Central memory CD8-positive, alpha-beta T cell (primary cell): ENCODE measurements at regions not wholly inside any gene's neighbourhood (a gene's known extent, or its start where the extent isn't known, plus 50 kb on each side); places are given as distances from the start of the nearest gene placed in this dataset.
A peak's percentile ranks its signal among the peaks of the same experiment; 100 is the strongest.
"Not testable (repeated sequence)": the region's sequence is repeated elsewhere in the genome, so short reads cannot be mapped to it uniquely, and the experiment has no call there.

Source experiments
- ATAC-seq: fragments of 150-1000 bp; cut with Tn5 transposase; replicated peaks from 2 replicates; pipeline ENCODE4 v1.10.0; 2022; ENCODE audit warnings: mild to moderate bottlenecking, moderate FRiP score, moderate number of reproducible peaks; ENCODE audit not compliant: poor library complexity, severe bottlenecking; ENCODE audit errors: extremely low read depth
- DNase-seq, 2 donors: peaks; one replicate each; pipeline ENCODE4 v3.0.0; 2021; ENCODE audit warnings: low spot score in 2 of 2
- H3K27ac Mint-ChIP-seq: one replicate; pipeline ENCODE4 v1.8.0; 2022; ENCODE audit warnings: low read depth, mild to moderate bottlenecking, moderate library complexity, mixed read lengths
- H3K27me3 Mint-ChIP-seq: one replicate; pipeline ENCODE4 v1.8.0; 2022; ENCODE audit warnings: mixed read lengths
- H3K36me3 Mint-ChIP-seq: one replicate; pipeline ENCODE4 v1.8.0; 2022; ENCODE audit warnings: mild to moderate bottlenecking, moderate library complexity, mixed read lengths; ENCODE audit not compliant: insufficient read depth
- H3K4me1 Mint-ChIP-seq: one replicate; pipeline ENCODE4 v1.8.0; 2022; ENCODE audit warnings: mixed read lengths
- H3K4me3 Mint-ChIP-seq: one replicate; pipeline ENCODE4 v1.8.0; 2022; ENCODE audit warnings: mild to moderate bottlenecking, moderate library complexity, mixed read lengths
- H3K9me3 Mint-ChIP-seq: one replicate; pipeline ENCODE4 v1.8.0; 2022; ENCODE audit warnings: mixed read lengths

DNA sequence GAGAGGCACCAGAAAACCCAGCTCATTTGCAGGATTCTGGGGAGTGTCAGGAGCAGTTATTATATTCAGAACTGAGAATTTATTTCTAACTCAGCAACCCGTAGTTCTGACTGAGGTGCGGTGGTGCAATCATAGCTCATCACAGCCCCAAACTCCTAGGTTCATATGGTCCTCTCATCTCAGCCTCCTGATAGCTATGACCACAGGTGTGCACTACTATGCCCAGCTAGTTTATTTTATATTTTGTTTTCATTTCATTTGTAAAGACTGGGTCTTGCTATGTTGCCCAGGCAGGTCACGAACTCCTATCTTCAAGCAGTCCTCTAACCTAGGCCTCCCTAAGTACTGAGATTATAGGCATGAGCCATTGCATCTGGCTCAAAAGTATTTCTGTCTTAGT, 4819.8 kb upstream of the OR11H1 start:
- not testable (repeated sequence) for H3K4me3 Mint-ChIP-seq, H3K4me1 Mint-ChIP-seq, H3K27ac Mint-ChIP-seq

DNA sequence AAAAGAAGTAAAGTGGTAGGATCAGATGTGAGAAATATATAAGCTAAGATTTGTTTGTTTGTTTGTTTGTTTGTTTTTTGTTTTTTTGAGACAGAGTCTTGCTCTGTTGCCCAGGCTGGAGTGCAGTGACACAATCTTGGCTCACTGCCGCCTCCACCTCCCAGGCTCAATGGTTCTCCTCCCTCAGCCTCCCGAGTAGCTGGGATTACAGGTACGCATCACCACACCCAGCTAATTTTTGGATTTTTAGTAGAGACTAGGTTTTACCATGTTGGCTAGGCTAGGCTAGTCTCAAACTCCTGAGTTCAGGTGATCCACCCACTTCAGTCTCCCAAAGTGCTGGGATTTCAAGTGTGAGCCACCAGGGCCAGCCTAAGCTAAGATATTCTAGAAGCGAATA, 4817.1 kb upstream of the OR11H1 start:
- not testable (repeated sequence) for ATAC-seq
- peaks cover 21% of the 10 kb centered on the region for H3K9me3 Mint-ChIP-seq

More for the DNA sequence above, 4819.8 kb upstream of the OR11H1 start:
- not testable (repeated sequence) for H3K27me3 Mint-ChIP-seq, ATAC-seq, DNase-seq, H3K36me3 Mint-ChIP-seq
- H3K9me3 Mint-ChIP-seq: peaks cover 10% of the 10 kb centered on the region

DNA sequence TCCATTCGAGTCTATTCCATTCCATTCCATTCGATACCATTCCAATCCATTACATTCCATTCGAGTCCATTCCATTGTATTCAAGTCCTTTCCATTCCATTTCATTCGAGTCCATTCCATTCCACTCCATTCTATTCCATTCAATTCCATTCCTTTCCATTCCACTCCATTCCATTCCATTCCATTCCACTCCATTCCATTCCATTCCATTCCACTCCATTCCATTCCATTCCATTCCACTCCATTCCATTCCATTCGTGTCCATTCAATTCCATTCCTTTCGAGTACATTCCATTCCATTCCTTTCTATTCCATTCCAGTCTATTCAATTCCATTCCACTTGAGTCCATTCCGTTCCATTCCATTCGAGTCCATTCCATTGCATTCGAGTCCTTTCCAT, 4805.2 kb upstream of the OR11H1 start:
- not testable (repeated sequence) for ATAC-seq, H3K27me3 Mint-ChIP-seq, DNase-seq, H3K27ac Mint-ChIP-seq, H3K4me3 Mint-ChIP-seq, H3K36me3 Mint-ChIP-seq, H3K4me1 Mint-ChIP-seq
- H3K9me3 Mint-ChIP-seq: peaks cover 76% of the 10 kb centered on the region

More for the DNA sequence above, 4817.1 kb upstream of the OR11H1 start:
- not testable (repeated sequence) for H3K4me1 Mint-ChIP-seq, DNase-seq, H3K27me3 Mint-ChIP-seq, H3K36me3 Mint-ChIP-seq, H3K27ac Mint-ChIP-seq, H3K4me3 Mint-ChIP-seq

DNA sequence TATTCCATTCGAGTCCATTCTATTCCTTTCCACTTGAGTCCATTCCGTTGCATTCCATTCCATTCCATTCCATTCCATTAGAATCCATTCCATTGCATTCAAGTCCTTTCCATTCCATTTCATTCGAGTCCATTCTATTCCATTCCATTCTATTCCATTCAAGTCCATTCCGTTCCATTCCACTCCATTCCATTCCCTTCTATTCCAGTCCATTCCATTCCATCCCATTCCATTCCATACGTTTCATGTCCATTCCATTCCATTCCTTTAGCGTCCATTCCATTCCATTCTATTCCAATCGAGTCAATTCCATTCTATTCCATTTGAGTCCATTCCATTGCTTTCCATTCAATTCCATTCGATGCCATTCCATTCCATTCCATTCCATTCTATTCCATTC, 4804.0 kb upstream of the OR11H1 start:
- DNase-seq, H3K27me3 Mint-ChIP-seq, ATAC-seq, H3K4me3 Mint-ChIP-seq, H3K27ac Mint-ChIP-seq, H3K4me1 Mint-ChIP-seq, H3K36me3 Mint-ChIP-seq: not testable (repeated sequence)
- peaks cover 78% of the 10 kb centered on the region for H3K9me3 Mint-ChIP-seq

DNA sequence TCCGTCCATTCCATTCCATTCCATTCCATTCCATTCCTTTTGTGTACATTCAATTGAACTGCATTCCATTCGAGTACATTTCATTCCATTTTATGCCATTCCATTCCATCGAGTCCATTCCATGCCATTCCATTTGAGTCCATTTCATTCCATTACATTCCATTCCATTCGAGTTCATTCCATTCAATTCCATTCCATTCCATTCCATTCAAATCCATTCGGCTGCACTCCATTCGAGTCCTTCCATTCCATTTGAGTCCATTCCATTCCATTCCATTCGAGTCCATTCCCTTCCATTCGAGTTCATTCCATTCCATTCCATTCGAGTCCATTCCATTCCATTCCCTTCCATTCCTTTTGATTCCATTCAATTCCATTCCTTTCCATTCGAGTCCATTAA, 4800.6 kb upstream of the OR11H1 start:
- peak; percentile 42 for ATAC-seq
- Mint-ChIP-seq H3K27ac (no peak overlapping the region), H3K27me3 (no peaks in the 10 kb centered on the region), H3K4me1 (no peaks in the 10 kb centered on the region), H3K4me3 (no peak overlapping the region), H3K9me3 (peaks cover 66% of the 10 kb centered on the region), H3K36me3 (peaks cover 1% of the 10 kb centered on the region)
- no peak for DNase-seq

DNA sequence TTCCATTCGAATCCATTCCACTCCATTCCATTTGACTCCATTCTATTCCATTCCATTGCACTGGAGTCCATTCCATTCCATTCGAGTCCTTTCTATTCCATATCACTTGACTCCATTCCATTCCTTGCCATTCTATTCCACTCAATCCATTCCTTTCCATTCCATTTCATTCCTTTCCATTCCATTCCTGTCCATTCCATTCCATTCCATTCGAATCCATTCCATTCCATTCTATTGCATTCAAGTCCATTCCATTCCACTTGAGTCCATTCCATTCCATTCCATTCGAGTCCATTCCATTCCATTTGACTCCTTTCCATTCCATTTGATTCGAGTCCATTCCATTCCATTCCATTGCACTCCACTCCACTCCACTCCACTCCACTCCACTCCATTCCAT, 4798.0 kb upstream of the OR11H1 start:
- not testable (repeated sequence) for H3K27me3 Mint-ChIP-seq, H3K36me3 Mint-ChIP-seq, H3K4me3 Mint-ChIP-seq, H3K27ac Mint-ChIP-seq, DNase-seq, ATAC-seq, H3K4me1 Mint-ChIP-seq
- H3K9me3 Mint-ChIP-seq: peaks cover 46% of the 10 kb centered on the region

DNA sequence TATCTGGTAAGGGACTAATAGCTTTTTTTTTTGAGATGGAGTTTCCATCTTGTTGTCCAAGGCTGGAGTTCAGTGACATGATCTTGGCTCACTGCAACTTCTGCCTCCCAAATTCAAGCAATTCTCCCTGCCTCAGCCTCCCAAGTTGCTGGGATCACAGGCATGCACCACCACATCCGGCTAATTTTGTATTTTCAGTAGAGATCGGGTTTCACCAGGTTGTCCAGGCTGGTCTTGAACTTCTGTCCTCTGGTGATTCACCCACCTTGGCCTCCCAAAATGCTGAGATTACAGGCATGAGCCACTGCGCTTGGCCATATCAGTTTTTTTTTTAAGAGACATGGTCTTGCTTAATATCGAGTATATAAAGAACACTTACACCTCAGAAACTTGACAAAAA, 4797.3 kb upstream of the OR11H1 start:
- H3K27me3 Mint-ChIP-seq, H3K36me3 Mint-ChIP-seq, DNase-seq, ATAC-seq, H3K27ac Mint-ChIP-seq, H3K4me1 Mint-ChIP-seq, H3K4me3 Mint-ChIP-seq: not testable (repeated sequence)
- H3K9me3 Mint-ChIP-seq: peaks cover 51% of the 10 kb centered on the region

DNA sequence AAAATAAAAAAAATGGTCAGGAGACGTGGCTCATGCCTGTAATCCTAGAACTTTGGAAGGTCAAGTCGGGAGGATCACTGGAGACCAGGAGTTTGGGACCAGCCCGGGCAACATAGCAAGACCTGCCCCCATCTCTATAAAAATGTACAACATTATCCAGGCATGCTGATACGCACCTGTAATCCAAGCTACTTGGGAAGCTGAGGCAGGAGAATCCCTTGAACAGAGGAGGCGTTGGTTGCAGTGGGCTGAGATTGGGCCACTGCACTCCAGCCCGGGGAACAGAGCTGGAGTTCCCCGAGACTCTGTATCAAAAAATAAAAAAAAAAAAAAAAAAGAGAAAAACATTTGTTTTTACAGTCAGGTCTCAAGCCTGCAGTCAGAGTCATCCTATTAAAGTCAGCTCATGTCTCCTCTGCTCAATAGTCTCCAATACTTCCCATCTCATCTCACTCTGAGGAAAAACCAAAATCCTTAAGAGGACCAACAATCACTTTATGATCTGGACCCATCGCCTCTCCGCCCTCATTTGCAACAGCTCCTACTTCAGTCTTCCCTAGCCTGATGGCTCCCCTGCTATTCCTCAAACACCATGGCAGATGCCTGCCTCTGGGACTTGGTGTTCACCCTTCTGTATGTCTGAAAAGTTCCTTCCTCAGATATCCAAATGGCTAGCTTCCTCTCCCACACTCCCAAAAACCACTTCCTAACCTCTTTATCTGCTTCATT, 4796.6 kb upstream of the OR11H1 start:
- H3K36me3 Mint-ChIP-seq, ATAC-seq, H3K27ac Mint-ChIP-seq, DNase-seq, H3K27me3 Mint-ChIP-seq, H3K4me3 Mint-ChIP-seq, H3K4me1 Mint-ChIP-seq: not testable (repeated sequence)
- peaks cover 50% of the 10 kb centered on the region for H3K9me3 Mint-ChIP-seq

DNA sequence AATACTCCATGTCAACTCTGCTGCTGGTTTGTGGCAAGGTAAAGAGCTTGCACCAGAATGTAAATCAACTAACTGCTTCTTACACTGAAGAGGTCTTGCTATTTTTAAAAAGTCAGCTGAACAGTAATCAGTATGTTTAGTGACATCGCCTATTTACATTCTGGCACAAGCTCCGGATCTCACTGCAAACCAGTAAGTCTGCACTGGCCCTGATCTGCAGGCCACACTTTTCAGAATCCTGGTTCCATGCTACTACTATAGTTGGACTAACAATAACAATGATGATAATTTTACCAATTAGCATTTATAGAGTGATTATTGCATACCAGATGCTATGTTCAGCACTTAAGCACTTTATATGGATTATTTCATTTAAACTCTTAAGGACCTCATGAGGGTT, 4792.9 kb upstream of the OR11H1 start:
- not testable (repeated sequence) for DNase-seq, H3K27ac Mint-ChIP-seq, H3K4me1 Mint-ChIP-seq, ATAC-seq, H3K4me3 Mint-ChIP-seq, H3K27me3 Mint-ChIP-seq, H3K36me3 Mint-ChIP-seq
- H3K9me3 Mint-ChIP-seq: peaks cover 41% of the 10 kb centered on the region

DNA sequence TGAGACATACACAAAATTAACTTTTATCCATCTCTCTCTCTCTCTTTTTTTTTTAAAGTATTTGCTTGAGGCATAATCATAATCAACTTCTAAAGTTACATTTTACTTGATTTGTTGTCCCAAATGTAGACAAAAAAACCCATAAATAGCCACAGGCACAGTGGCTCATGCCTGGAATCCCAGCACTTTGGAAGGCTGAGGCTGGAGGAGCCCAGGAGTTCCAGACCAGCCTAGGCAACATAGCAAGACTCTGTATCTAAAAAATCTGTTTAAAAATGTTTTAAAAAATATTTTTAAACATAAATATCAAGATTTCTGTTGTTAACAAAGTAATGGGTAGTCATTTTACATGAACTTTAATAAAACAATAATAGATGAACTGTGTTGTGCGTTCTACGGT, 4791.1 kb upstream of the OR11H1 start:
- not testable (repeated sequence) for H3K4me1 Mint-ChIP-seq, DNase-seq, H3K4me3 Mint-ChIP-seq, H3K36me3 Mint-ChIP-seq, H3K27ac Mint-ChIP-seq, ATAC-seq, H3K27me3 Mint-ChIP-seq
- H3K9me3 Mint-ChIP-seq: peaks cover 40% of the 10 kb centered on the region

DNA sequence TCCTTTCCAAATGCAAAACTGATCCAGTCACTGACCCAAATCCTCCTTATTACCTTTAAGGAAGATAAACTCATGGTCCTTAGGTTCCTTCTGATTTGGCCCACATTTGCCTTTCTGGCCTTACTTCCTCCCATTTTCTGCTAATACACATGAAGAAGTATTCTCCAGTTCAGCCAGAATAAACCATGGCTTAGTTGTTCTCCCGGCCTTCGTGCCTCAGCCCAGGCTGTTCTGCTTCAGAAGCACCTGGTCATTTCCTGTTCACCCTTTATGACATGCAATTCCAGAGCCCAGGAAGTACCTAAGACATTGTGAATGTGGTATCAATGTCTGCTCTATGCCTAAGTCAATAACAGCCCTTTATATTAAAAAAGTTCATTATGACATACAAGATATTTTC, 4790.1 kb upstream of the OR11H1 start:
- H3K27me3 Mint-ChIP-seq, H3K4me3 Mint-ChIP-seq, DNase-seq, H3K4me1 Mint-ChIP-seq, ATAC-seq, H3K36me3 Mint-ChIP-seq, H3K27ac Mint-ChIP-seq: not testable (repeated sequence)
- H3K9me3 Mint-ChIP-seq: peaks cover 45% of the 10 kb centered on the region

DNA sequence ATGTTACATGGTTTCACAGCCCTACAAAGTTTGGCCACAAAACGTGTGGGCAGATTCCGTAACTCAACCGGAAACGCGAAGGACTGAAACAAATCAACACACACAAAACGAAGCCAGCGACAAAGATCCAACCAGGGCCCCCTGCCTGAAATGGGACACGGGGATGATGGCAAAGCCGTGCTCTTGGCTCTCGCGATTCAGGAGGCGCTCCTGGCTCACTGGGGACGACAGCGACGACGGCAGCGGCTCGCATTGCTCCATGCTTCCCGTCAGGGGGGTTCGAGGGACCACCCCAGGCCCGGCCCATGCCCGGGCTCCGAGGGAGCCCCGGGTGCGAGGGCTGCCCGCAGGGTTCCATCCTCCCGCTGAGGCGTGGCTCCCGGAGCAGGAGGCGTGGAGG, 4786.8 kb upstream of the OR11H1 start:
- Mint-ChIP-seq H3K27ac (no peak overlapping the region), H3K36me3 (no peaks in the 10 kb centered on the region), H3K9me3 (peaks cover 49% of the 10 kb centered on the region), H3K4me3 (no peak overlapping the region), H3K4me1 (no peaks in the 10 kb centered on the region), H3K27me3 (no peaks in the 10 kb centered on the region)
- DNase-seq (no peak), ATAC-seq (no peak)

DNA sequence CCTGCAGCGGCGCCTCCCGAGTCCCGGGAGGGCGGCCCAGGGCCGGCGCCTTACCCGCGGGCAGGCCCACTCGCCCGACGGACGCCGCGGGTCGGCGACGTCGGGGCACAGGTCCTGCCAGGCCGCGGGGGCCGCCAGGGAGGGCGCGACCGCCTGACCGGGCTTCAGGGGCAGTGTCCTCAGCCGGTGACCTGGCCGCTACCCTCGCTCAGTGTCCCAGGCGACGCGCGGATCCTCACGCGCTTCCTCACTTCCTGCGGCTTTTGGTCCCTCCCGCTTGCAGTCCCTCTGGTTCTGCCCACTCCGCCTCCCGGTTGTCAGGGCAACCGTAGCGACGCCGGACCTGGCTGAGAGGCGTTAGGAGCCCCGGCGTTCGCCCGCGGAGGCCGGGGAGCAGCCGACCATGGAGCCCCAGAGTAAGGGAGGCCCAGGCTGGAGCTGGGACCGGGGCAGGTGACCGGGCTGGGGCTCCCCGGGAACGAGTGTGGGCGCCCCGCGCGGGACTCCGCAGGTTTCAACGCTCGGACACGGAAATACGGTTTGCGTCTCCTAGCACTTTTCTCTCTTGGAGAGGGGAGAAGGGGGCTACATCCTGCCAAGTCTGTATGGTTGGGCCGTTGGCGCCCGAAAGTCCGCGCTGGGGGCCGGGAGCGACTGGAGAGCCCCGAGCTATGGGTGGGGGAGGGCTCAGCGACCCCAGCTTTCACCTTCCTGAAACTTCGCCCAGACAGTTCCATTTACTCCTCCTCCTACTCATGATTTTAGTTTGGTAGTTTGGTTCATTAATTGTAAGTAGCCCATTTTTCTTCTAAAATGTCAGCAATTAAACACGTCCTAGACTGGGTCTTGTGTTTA, 4786.0 kb upstream of the OR11H1 start:
- H3K4me3 Mint-ChIP-seq, DNase-seq, H3K4me1 Mint-ChIP-seq, H3K36me3 Mint-ChIP-seq, H3K27ac Mint-ChIP-seq, H3K27me3 Mint-ChIP-seq: not testable (repeated sequence)
- peak; percentile 25 for ATAC-seq
- peaks cover 54% of the 10 kb centered on the region for H3K9me3 Mint-ChIP-seq
